Brain pericyte (primary cell): ENCODE measurements at regions not wholly inside any gene's neighbourhood (a gene's known extent, or its start where the extent isn't known, plus 50 kb on each side); places are given as distances from the start of the nearest gene placed in this dataset.
A peak's percentile ranks its signal among the peaks of the same experiment; 100 is the strongest.

ENCODE experiments used
- DNase-seq: peaks from one replicate; pipeline ENCODE4 v3.0.0-alpha.2; 2012; ENCODE audit warnings: low read depth, low spot score

- no peak for DNase-seq
Observed at GRCh38 chr14:29111554-29111953, 345.0 kb downstream of the FOXG1 start.

DNA sequence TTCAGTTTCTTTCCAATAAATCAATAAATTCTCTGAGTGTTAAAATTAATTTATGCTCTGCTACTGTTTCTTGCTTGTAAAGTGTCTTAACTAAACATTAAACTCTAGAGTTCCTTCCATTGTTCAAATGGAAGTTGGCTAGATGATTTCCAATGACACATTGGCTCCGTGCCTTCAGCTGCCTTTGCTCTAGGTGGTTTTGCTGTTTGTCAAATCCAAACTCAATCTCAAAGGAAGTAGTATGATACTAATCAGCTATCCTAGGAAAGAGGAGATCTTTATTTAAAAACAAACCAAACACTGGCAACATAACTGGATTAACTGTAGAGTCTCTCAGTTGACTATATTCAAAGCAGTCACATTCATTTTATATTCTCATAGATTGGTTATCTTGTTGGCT is 356.4 kb downstream of the FOXG1 start:
- no peak for DNase-seq

- no peak for DNase-seq
Observed at GRCh38 chr14:29126361-29126760, 359.8 kb downstream of the FOXG1 start.

- DNase-seq, result no peak
Observed at GRCh38 chr14:29126865-29127264, 360.3 kb downstream of the FOXG1 start.

DNA sequence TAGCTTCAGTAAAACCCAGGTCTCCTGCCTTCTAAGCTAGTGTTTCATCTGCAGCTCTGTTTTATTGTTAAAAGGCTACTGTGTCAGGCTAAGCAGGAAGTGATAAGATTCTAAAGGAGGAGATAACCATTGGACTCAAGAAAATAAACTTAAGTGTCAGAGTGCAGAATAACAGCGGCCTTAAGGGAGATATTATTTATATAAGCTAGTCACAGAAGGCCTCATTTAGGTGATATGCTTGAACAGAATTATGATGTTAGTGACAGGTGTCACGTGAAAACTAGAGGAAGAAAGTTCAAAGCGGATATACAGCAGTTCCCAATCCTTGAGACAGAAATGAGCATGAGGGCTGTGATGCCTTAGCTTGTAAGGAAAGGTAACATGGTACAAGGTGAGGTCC is 373.4 kb downstream of the FOXG1 start:
- DNase-seq, result no peak

DNA sequence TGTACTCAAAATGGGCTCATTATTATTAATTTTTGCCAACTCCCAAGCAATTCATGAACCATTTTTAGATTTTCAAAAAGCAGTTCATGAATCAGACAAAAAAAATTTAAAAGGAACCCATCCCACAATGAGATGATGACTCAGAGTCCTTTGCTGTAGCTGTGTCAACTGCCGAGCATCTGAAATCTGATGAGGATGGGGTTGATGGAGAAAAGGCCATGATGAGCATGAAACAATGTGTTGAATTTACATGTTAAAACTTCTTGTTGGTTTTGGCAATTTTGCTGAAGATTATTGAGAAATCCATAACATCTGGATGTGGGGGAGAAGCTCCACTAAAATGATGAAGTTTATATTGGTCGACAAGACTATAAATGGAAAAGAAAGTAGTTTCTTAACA is 378.0 kb downstream of the FOXG1 start:
- DNase-seq, result peak; percentile 33

GRCh38 chr14:29148221-29148620 is 381.6 kb downstream of the FOXG1 start:
- no peak for DNase-seq

DNA sequence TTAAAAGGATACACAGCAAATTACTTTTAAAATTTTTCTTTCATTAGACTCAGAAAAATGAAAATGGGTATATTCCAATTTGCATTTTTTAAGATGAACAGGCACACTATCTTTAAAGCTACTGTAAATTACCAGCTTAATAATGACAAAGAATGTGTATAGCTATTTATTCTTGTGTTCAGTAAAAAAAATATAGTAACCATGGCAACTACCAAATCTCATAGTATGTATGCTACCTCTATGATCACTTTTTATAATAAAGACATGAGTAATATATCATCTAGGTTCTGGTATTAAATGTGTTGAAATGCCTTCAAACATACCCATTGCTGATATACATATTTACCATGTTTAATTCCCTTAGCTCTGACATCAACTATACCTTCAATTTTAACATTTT is 383.2 kb downstream of the FOXG1 start:
- no peak for DNase-seq

DNA sequence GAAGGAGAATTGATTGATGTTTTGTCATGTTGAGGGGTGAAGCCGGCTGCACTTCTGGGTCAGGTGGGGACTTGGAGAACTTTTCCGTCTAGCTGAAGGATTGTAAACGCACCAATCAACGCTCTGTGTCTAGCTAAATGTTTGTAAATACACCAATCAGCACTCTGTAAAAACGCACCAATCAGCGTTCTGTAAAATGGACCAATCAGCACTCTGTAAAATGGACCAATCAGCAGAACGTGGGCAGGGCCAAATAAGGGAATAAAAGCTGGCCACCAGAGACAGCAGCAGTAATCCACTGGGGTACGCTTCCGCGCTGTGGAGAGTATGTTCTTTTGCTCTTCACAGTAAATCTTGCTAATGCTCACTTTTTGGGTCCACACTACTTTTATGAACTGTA is 384.1 kb downstream of the FOXG1 start:
- no peak for DNase-seq

- no peak for DNase-seq
Observed at GRCh38 chr14:29156096-29156495, 389.5 kb downstream of the FOXG1 start.

GRCh38 chr14:29161593-29161992 is 395.0 kb downstream of the FOXG1 start:
- DNase-seq, result no peak

DNA sequence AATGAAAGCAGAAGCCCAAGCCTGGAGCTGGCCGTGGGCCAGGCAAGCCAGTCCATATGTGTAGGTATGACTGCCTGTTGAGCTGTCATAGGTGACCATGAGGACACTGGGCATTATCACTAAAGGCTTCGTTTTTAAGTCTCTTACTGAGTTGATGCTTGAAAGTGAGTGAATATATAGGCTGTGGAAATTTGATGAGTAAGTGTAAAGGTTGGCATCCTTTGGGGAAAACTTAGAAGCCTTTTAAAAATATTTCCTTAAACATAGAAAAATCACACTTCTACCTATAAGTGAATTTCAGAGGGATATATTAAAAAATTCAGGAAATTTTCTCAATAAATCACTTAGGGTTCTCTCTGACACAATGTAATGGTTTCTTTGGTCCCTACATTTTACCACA is 396.5 kb downstream of the FOXG1 start:
- no peak for DNase-seq

DNA sequence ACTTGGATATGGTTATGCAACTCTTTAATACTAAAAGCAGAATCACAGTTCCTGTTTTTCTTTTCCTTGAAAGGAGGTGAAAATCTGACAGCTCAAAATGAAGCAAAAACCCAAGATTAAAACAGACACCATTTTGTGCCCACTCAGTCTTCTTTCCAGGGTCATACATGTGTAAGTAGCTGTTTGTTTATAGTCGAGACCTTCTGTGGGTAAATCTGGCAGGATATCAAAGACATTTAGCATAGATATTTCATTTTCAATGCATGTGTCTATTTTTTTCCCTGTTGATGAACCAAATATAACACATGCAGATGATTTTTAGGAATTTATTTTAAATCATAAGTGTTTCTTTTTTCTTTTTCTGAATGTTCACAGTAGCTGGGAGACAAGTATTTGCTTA is 398.8 kb downstream of the FOXG1 start:
- no peak for DNase-seq

- no peak for DNase-seq
Observed at GRCh38 chr14:29166507-29166906, 399.9 kb downstream of the FOXG1 start.

- no peak for DNase-seq
Observed at GRCh38 chr14:29168149-29168548, 401.6 kb downstream of the FOXG1 start.

- DNase-seq, result no peak
Observed at GRCh38 chr14:29169408-29169807, 402.8 kb downstream of the FOXG1 start.

GRCh38 chr14:29175706-29176105 is 409.1 kb downstream of the FOXG1 start:
- no peak for DNase-seq

DNA sequence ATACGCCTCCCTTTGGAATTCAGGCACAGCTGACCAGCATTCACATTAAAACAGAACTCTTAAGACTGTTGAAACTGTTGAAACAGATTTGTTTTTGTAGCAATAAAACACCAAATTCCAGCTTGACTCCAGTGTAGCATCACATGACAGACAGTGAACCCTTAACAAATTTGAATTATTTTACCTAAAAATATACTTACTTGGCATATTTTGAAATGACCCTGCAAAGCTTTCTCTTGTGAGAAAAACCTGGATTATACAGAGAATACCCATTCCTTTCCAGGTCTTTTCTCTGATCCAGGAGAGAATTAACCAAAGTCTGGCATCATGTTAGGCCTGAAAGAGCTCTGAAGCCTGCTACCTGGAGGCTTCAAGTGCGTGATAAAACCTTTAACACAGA is 410.3 kb downstream of the FOXG1 start:
- DNase-seq, result no peak

DNA sequence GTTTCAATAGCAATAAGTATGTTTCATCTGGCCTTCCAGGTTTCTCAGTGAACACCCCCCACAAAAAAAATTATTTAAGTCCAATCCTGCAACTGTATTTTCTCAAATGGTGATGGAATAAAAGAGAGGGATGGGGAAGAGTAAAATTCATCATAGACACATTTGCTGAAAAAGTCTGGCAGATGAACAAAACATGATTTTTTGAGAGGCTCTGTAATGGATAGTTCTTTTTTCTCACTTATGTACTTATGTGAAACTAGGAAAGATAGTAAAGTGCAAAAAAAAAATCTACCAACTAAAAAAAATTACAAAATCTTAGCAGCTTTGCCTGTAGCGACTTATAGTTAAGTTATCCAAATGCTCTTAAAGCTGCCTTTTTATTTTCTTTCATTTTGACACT is 412.4 kb downstream of the FOXG1 start:
- DNase-seq, result no peak

GRCh38 chr14:29191092-29191491 is 424.5 kb downstream of the FOXG1 start:
- DNase-seq, result no peak

GRCh38 chr14:29197557-29197956 is 431.0 kb downstream of the FOXG1 start:
- no peak for DNase-seq

- no peak for DNase-seq
Observed at GRCh38 chr14:29205658-29206057, 439.1 kb downstream of the FOXG1 start.

- DNase-seq, result no peak
Observed at GRCh38 chr14:29215853-29216252, 449.3 kb downstream of the FOXG1 start.

DNA sequence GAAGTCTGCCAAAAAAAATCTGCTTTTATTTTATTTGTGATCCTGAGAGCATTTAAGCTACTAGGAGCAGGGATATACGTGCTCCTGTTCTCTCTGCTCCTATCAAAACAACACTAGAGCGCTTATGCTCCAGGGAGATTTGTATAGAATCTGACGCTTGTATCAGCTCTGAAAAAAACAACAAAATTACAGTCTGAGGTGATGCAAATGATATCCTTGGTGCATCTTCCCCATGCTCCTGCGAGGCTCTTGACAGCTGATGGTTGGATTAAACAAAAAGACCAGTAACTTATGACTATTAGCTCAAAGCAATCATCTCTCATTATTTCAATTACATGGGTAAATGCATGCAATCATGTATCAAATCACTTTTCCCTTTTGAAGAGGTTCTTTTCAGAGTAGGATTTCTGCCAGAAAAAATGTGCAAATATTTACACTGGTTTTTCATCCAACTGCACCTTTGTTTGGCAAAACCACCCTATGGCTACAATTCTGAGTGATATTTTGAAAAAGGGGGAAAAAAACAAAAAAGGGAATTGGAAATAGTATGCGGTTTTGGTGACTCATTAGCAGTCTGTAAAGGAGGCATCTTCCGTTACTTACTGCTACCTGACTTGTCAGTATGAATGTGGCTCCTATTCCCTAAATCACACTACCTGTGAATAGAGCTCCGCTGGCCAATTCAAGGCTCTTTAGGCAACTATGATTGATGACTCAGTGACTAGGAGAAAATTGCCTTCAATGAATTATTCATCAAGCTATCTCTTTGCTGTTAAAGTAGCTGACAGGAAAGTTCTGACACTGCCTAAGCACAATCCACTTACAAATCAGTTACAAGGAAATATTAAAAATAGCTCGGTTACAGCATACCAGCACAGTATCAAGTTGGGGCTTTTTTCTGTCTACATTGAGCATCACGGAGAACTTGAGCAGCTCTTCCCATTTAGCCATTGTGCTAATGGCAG is 450.0 kb downstream of the FOXG1 start:
- DNase-seq, result no peak
